GM23338 (cell line): ENCODE measurements at regions not wholly inside any gene's neighbourhood (a gene's known extent, or its start where the extent isn't known, plus 50 kb on each side); places are given as distances from the start of the nearest gene placed in this dataset.

ENCODE experiments used
- ATAC-seq: fragments of 200-7000 bp; cut with Tn5 transposase; 3 replicates; pipeline ENCODE4 v1.9.1; 2020
- DNase-seq: peaks from one replicate; pipeline ENCODE4 v3.0.0-alpha.2; 2015; ENCODE audit warnings: low spot score
- H2AFZ ChIP-seq: fragments of 200-600 bp; sonication (generic); 2 replicates; pipeline ENCODE4 v1.8.0; 2016; ENCODE audit warnings: antibody characterized with exemption, mild to moderate bottlenecking, moderate library complexity
- H3F3A ChIP-seq: fragments of 200-600 bp; sonication (generic); replicated peaks from 2 replicates; pipeline ENCODE4 v1.8.0; 2017; ENCODE audit warnings: antibody characterized with exemption, mixed run types, low read depth
- H3K27ac ChIP-seq: fragments of 200-600 bp; sonication (generic); 2 replicates; pipeline ENCODE4 v1.6.1; 2016; ENCODE audit warnings: low read depth
- H3K27me3 ChIP-seq: fragments of 200-600 bp; sonication (generic); 2 replicates; pipeline ENCODE4 v1.8.0; 2016; ENCODE audit warnings: mild to moderate bottlenecking, mixed run types, moderate library complexity; ENCODE audit not compliant: insufficient read depth
- H3K36me3 ChIP-seq: fragments of 200-600 bp; sonication (generic); 2 replicates; pipeline ENCODE4 v1.8.0; 2016; ENCODE audit warnings: mild to moderate bottlenecking; ENCODE audit not compliant: insufficient read depth
- H3K4me1 ChIP-seq: fragments of 200-600 bp; sonication (generic); 2 replicates; pipeline ENCODE4 v1.8.0; 2016; ENCODE audit warnings: mild to moderate bottlenecking, moderate library complexity; ENCODE audit not compliant: insufficient read depth
- H3K4me2 ChIP-seq: fragments of 200-600 bp; sonication (generic); 2 replicates; pipeline ENCODE4 v1.7.1; 2017; ENCODE audit warnings: mixed run types
- H3K4me3 ChIP-seq: fragments of 200-600 bp; sonication (generic); 2 replicates; pipeline ENCODE4 v1.6.1; 2016; ENCODE audit warnings: mixed run types
- H3K79me2 ChIP-seq: fragments of 200-600 bp; sonication (generic); replicated peaks from 2 replicates; pipeline ENCODE4 v1.8.0; 2017; ENCODE audit warnings: mild to moderate bottlenecking; ENCODE audit not compliant: insufficient read depth
- H3K9me2 ChIP-seq: fragments of 200-600 bp; sonication (generic); 2 replicates; pipeline ENCODE4 v1.8.0; 2017; ENCODE audit not compliant: insufficient read depth
- H4K20me1 ChIP-seq: fragments of 200-600 bp; sonication (generic); replicated peaks from 2 replicates; pipeline ENCODE4 v1.8.0; 2017; ENCODE audit warnings: mild to moderate bottlenecking; ENCODE audit not compliant: insufficient read depth
- H3K27ac Mint-ChIP-seq: 2 replicates; pipeline ENCODE4 v1.8.0; 2020; ENCODE audit warnings: inconsistent platforms, mild to moderate bottlenecking, moderate library complexity, mixed read lengths
- H3K27me3 Mint-ChIP-seq: 3 replicates; pipeline ENCODE4 v1.8.0; 2022; ENCODE audit warnings: low read depth, mild to moderate bottlenecking, moderate library complexity, mixed read lengths, inconsistent platforms; ENCODE audit not compliant: insufficient read depth, poor library complexity
- H3K36me3 Mint-ChIP-seq: 3 replicates; pipeline ENCODE4 v1.8.0; 2021; ENCODE audit warnings: low read depth, mild to moderate bottlenecking, inconsistent platforms, moderate library complexity, mixed read lengths
- H3K4me1 Mint-ChIP-seq: 3 replicates; pipeline ENCODE4 v1.8.0; 2020; ENCODE audit warnings: mild to moderate bottlenecking, inconsistent platforms, mixed read lengths
- H3K4me3 Mint-ChIP-seq: 3 replicates; pipeline ENCODE4 v1.8.0; 2021; ENCODE audit warnings: moderate library complexity, mild to moderate bottlenecking, inconsistent platforms, mixed read lengths
- H3K9me3 Mint-ChIP-seq: 3 replicates; pipeline ENCODE4 v1.8.0; 2020; ENCODE audit warnings: moderate library complexity, mild to moderate bottlenecking, inconsistent platforms, mixed read lengths
- EZH2phosphoT487 ChIP-seq: fragments of 200-600 bp; sonication (generic); IDR thresholded peaks from one replicate; pipeline ENCODE4 v1.8.1; 2018; ENCODE audit warnings: antibody characterized with exemption; ENCODE audit not compliant: unreplicated experiment
- POLR2AphosphoS5 ChIP-seq: IDR thresholded peaks from 2 replicates; pipeline ENCODE4 v1.6.1; 2016; ENCODE audit warnings: antibody characterized with exemption, low read depth
- STAT1 ChIP-seq: IDR thresholded peaks from one replicate; pipeline ENCODE4 v1.6.1; 2016; ENCODE audit warnings: antibody characterized with exemption; ENCODE audit not compliant: unreplicated experiment
- TF ChIP-seq, protein P1 (sequence below): fragments of 250-450 bp; sonication (Bioruptor Pico); IDR thresholded peaks from 2 replicates; pipeline ENCODE4 v1.5.0; 2020; ENCODE audit warnings: mild to moderate bottlenecking, moderate library complexity
- TF ChIP-seq, protein P2 (sequence below): IDR thresholded peaks from one replicate; pipeline ENCODE4 v1.6.1; 2018; ENCODE audit warnings: antibody characterized with exemption; ENCODE audit not compliant: unreplicated experiment

DNA sequence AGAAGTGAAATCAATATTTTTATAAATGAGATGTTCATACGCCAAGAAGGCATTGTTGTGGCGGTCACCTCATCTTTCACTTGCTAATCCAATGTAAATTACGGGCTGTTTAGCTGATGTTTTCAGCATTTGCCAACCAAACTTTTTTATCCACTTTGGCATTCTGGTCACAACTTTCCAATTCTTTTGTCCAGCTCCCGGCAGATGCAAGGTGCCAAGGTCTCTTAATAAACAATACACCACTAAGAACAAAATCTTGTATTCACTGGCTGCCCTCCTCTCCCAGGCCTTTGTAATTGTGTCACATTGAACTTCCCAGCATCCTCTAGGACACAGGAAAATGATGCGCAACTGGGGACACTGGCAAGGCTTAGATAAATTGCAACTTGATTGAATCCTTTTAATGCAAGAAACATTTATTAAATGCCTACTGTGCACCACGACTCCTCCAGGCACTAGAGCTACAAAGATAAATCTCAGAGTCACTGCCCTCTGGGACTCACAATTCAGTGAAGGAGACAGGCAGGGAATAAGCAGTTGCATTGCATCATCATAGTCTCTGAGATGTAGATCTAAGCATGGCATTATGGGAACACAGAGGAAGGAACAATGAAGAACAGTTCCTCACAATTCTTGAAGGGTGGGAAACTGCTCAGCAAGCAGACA lies 165.4 kb upstream of the C16orf82 start:
- no peaks in the 10 kb centered on the region for H3K79me2 ChIP-seq
- DNase-seq (no peak), ATAC-seq (no peak)
- H3K27ac ChIP-seq: no peak overlapping the region
- H3K36me3 ChIP-seq: no peaks in the 10 kb centered on the region
- Mint-ChIP-seq H3K4me3 (no peak overlapping the region), H3K27ac (no peak overlapping the region), H3K36me3 (no peaks in the 10 kb centered on the region), H3K4me1 (peaks cover 2% of the 10 kb centered on the region), H3K9me3 (peaks cover 75% of the 10 kb centered on the region), H3K27me3 (no peaks in the 10 kb centered on the region)
- no peaks in the 10 kb centered on the region for H3F3A ChIP-seq
- peaks cover 4% of the 10 kb centered on the region; the same call in 1 of the 2 replicates for H3K9me2 ChIP-seq
- H2AFZ ChIP-seq: 0 out of 2 replicates have a peak overlapping the region, but pooled peaks have one; percentile 47
- TF ChIP-seq, protein P1, sequence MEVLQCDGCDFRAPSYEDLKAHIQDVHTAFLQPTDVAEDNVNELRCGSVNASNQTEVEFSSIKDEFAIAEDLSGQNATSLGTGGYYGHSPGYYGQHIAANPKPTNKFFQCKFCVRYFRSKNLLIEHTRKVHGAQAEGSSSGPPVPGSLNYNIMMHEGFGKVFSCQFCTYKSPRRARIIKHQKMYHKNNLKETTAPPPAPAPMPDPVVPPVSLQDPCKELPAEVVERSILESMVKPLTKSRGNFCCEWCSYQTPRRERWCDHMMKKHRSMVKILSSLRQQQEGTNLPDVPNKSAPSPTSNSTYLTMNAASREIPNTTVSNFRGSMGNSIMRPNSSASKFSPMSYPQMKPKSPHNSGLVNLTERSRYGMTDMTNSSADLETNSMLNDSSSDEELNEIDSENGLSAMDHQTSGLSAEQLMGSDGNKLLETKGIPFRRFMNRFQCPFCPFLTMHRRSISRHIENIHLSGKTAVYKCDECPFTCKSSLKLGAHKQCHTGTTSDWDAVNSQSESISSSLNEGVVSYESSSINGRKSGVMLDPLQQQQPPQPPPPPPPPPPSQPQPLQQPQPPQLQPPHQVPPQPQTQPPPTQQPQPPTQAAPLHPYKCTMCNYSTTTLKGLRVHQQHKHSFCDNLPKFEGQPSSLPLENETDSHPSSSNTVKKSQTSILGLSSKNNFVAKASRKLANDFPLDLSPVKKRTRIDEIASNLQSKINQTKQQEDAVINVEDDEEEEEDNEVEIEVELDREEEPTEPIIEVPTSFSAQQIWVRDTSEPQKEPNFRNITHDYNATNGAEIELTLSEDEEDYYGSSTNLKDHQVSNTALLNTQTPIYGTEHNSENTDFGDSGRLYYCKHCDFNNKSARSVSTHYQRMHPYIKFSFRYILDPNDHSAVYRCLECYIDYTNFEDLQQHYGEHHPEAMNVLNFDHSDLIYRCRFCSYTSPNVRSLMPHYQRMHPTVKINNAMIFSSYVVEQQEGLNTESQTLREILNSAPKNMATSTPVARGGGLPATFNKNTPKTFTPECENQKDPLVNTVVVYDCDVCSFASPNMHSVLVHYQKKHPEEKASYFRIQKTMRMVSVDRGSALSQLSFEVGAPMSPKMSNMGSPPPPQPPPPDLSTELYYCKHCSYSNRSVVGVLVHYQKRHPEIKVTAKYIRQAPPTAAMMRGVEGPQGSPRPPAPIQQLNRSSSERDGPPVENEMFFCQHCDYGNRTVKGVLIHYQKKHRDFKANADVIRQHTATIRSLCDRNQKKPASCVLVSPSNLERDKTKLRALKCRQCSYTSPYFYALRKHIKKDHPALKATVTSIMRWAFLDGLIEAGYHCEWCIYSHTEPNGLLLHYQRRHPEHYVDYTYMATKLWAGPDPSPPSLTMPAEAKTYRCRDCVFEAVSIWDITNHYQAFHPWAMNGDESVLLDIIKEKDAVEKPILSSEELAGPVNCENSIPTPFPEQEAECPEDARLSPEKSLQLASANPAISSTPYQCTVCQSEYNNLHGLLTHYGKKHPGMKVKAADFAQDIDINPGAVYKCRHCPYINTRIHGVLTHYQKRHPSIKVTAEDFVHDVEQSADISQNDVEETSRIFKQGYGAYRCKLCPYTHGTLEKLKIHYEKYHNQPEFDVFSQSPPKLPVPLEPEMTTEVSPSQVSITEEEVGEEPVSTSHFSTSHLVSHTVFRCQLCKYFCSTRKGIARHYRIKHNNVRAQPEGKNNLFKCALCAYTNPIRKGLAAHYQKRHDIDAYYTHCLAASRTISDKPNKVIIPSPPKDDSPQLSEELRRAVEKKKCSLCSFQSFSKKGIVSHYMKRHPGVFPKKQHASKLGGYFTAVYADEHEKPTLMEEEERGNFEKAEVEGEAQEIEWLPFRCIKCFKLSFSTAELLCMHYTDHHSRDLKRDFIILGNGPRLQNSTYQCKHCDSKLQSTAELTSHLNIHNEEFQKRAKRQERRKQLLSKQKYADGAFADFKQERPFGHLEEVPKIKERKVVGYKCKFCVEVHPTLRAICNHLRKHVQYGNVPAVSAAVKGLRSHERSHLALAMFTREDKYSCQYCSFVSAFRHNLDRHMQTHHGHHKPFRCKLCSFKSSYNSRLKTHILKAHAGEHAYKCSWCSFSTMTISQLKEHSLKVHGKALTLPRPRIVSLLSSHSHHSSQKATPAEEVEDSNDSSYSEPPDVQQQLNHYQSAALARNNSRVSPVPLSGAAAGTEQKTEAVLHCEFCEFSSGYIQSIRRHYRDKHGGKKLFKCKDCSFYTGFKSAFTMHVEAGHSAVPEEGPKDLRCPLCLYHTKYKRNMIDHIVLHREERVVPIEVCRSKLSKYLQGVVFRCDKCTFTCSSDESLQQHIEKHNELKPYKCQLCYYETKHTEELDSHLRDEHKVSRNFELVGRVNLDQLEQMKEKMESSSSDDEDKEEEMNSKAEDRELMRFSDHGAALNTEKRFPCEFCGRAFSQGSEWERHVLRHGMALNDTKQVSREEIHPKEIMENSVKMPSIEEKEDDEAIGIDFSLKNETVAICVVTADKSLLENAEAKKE (CRISPR knock-in tag): no peak
- no peak for TF ChIP-seq POLR2AphosphoS5
- TF ChIP-seq STAT1: no peak
- TF ChIP-seq, protein P2, sequence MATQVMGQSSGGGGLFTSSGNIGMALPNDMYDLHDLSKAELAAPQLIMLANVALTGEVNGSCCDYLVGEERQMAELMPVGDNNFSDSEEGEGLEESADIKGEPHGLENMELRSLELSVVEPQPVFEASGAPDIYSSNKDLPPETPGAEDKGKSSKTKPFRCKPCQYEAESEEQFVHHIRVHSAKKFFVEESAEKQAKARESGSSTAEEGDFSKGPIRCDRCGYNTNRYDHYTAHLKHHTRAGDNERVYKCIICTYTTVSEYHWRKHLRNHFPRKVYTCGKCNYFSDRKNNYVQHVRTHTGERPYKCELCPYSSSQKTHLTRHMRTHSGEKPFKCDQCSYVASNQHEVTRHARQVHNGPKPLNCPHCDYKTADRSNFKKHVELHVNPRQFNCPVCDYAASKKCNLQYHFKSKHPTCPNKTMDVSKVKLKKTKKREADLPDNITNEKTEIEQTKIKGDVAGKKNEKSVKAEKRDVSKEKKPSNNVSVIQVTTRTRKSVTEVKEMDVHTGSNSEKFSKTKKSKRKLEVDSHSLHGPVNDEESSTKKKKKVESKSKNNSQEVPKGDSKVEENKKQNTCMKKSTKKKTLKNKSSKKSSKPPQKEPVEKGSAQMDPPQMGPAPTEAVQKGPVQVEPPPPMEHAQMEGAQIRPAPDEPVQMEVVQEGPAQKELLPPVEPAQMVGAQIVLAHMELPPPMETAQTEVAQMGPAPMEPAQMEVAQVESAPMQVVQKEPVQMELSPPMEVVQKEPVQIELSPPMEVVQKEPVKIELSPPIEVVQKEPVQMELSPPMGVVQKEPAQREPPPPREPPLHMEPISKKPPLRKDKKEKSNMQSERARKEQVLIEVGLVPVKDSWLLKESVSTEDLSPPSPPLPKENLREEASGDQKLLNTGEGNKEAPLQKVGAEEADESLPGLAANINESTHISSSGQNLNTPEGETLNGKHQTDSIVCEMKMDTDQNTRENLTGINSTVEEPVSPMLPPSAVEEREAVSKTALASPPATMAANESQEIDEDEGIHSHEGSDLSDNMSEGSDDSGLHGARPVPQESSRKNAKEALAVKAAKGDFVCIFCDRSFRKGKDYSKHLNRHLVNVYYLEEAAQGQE: no peak
- TF ChIP-seq EZH2phosphoT487: no peak
- H3K4me1 ChIP-seq: no peaks in the 10 kb centered on the region
- H3K4me3 ChIP-seq: no peak overlapping the region
- no peak overlapping the region for H3K4me2 ChIP-seq
- no peaks in the 10 kb centered on the region for H3K27me3 ChIP-seq
- H4K20me1 ChIP-seq: no peaks in the 10 kb centered on the region
